H9 (cell line): ENCODE measurements at regions not wholly inside any gene's neighbourhood (a gene's known extent, or its start where the extent isn't known, plus 50 kb on each side); places are given as distances from the start of the nearest gene placed in this dataset.

Experiments used
- DNase-seq: peaks from one replicate; pipeline ENCODE4 v3.0.0-alpha.2; 2017
- H2AFZ ChIP-seq: one replicate; pipeline ENCODE4 v1.6.1; 2013; ENCODE audit warnings: mild to moderate bottlenecking, low read length, control low read depth, moderate library complexity
- H2AK5ac ChIP-seq: 2 replicates; pipeline ENCODE4 v1.6.1; 2013; ENCODE audit warnings: low read length, control low read depth, mixed read lengths; ENCODE audit not compliant: insufficient read length
- H2BK120ac ChIP-seq: one replicate; pipeline ENCODE4 v1.6.1; 2013; ENCODE audit warnings: low read depth, mild to moderate bottlenecking, low read length, control low read depth, inconsistent platforms; ENCODE audit not compliant: poor library complexity, severe bottlenecking
- H2BK12ac ChIP-seq: 2 replicates; pipeline ENCODE4 v1.6.1; 2013; ENCODE audit warnings: low read length, control low read depth, mixed read lengths, low read depth; ENCODE audit not compliant: insufficient read length
- H2BK15ac ChIP-seq: 2 replicates; pipeline ENCODE4 v1.6.1; 2013; ENCODE audit warnings: low read depth, low read length, control low read depth
- H2BK20ac ChIP-seq: one replicate; pipeline ENCODE4 v1.6.1; 2013; ENCODE audit warnings: low read depth, mild to moderate bottlenecking, low read length, control low read depth, inconsistent platforms; ENCODE audit not compliant: poor library complexity, severe bottlenecking
- H2BK5ac ChIP-seq: 2 replicates; pipeline ENCODE4 v1.6.1; 2013; ENCODE audit warnings: low read length, control low read depth, mixed read lengths; ENCODE audit not compliant: insufficient read length
- H3K14ac ChIP-seq: 2 replicates; pipeline ENCODE4 v1.6.1; 2013; ENCODE audit warnings: low read length, control low read depth; ENCODE audit not compliant: insufficient read depth
- H3K18ac ChIP-seq: 2 replicates; pipeline ENCODE4 v1.6.1; 2013; ENCODE audit warnings: low read depth, mild to moderate bottlenecking, mixed read lengths, low read length, control low read depth; ENCODE audit not compliant: insufficient read length
- H3K23ac ChIP-seq: 2 replicates; pipeline ENCODE4 v1.6.1; 2013; ENCODE audit warnings: low read length, control low read depth, mixed read lengths, low read depth; ENCODE audit not compliant: insufficient read length
- H3K23me2 ChIP-seq: 2 replicates; pipeline ENCODE4 v1.6.1; 2013; ENCODE audit warnings: low read depth, mild to moderate bottlenecking, mixed read lengths, low read length, control low read depth; ENCODE audit not compliant: insufficient read length, poor library complexity, severe bottlenecking
- H3K27ac ChIP-seq: 2 replicates; pipeline ENCODE4 v1.5.1; 2013; ENCODE audit warnings: low read length, control low read depth, mixed read lengths, low read depth; ENCODE audit not compliant: insufficient read length
- H3K27me3 ChIP-seq: 2 replicates; pipeline ENCODE4 v1.6.1; 2013; ENCODE audit warnings: low read length, control low read depth, inconsistent platforms; ENCODE audit not compliant: insufficient read depth
- H3K4ac ChIP-seq: 2 replicates; pipeline ENCODE4 v1.6.1; 2013; ENCODE audit warnings: low read depth, mild to moderate bottlenecking, control low read depth, inconsistent platforms, low read length, moderate library complexity
- H3K4me1 ChIP-seq: 2 replicates; pipeline ENCODE4 v1.6.1; 2013; ENCODE audit warnings: low read length, control low read depth, inconsistent platforms; ENCODE audit not compliant: insufficient read depth
- H3K4me2 ChIP-seq: 2 replicates; pipeline ENCODE4 v1.6.1; 2013; ENCODE audit warnings: low read length, control low read depth, mixed read lengths; ENCODE audit not compliant: insufficient read length, insufficient read depth
- H3K56ac ChIP-seq: 2 replicates; pipeline ENCODE4 v1.6.1; 2013; ENCODE audit warnings: low read depth, mild to moderate bottlenecking, mixed read lengths, low read length, control low read depth; ENCODE audit not compliant: insufficient read length
- H3K79me1 ChIP-seq: 2 replicates; pipeline ENCODE4 v1.6.1; 2013; ENCODE audit warnings: low read depth, mild to moderate bottlenecking, moderate library complexity, low read length, control low read depth, inconsistent platforms; ENCODE audit not compliant: insufficient read depth, poor library complexity, severe bottlenecking
- H3K79me2 ChIP-seq: 2 replicates; pipeline ENCODE4 v1.6.1; 2013; ENCODE audit warnings: low read length, control low read depth, inconsistent platforms; ENCODE audit not compliant: insufficient read depth
- H3K9ac ChIP-seq: 2 replicates; pipeline ENCODE4 v1.6.1; 2013; ENCODE audit warnings: low read length, control low read depth, mixed read lengths; ENCODE audit not compliant: insufficient read length; ENCODE audit errors: extremely low read depth
- H3K9me3 ChIP-seq: one replicate; pipeline ENCODE4 v1.6.1; 2013; ENCODE audit warnings: low read depth, low read length, inconsistent platforms; ENCODE audit not compliant: control insufficient read depth
- H3T11ph ChIP-seq: one replicate; pipeline ENCODE4 v1.6.1; 2013; ENCODE audit warnings: mild to moderate bottlenecking, low read length, control low read depth, inconsistent platforms
- H4K20me1 ChIP-seq: one replicate; pipeline ENCODE4 v1.6.1; 2013; ENCODE audit not compliant: control insufficient read depth, insufficient read length, insufficient read depth
- H4K5ac ChIP-seq: 2 replicates; pipeline ENCODE4 v1.6.1; 2013; ENCODE audit warnings: low read depth, mild to moderate bottlenecking, mixed read lengths, low read length, control low read depth; ENCODE audit not compliant: insufficient read length
- H4K8ac ChIP-seq: replicated peaks from 2 replicates; pipeline ENCODE4 v1.6.1; 2013; ENCODE audit warnings: low read length, control low read depth, mixed read lengths, low read depth; ENCODE audit not compliant: insufficient read length
- H4K91ac ChIP-seq: 2 replicates; pipeline ENCODE4 v1.6.1; 2013; ENCODE audit warnings: low read depth, mild to moderate bottlenecking, moderate library complexity, mixed read lengths, low read length, control low read depth; ENCODE audit not compliant: insufficient read length
- H3K27ac Mint-ChIP-seq, 3 experiments: 2 replicates in 2 of 3; 3 replicates in 1 of 3; pipeline ENCODE4 v1.8.0; 2020 to 2021; ENCODE audit warnings: mixed read lengths in 3 of 3, mild to moderate bottlenecking in 1 of 3, moderate library complexity in 1 of 3
- H3K27me3 Mint-ChIP-seq: 2 replicates; pipeline ENCODE4 v1.8.0; 2021; ENCODE audit warnings: low read depth, mild to moderate bottlenecking, moderate library complexity, mixed read lengths
- H3K36me3 Mint-ChIP-seq, 3 experiments: 2 replicates in 2 of 3; 3 replicates in 1 of 3; pipeline ENCODE4 v1.8.0; 2020 to 2021; ENCODE audit warnings: low read depth in 3 of 3, mixed read lengths in 3 of 3; ENCODE audit not compliant: insufficient read depth in 1 of 3
- H3K4me1 Mint-ChIP-seq, 2 experiments: 2 replicates each; pipeline ENCODE4 v1.8.0; 2020; ENCODE audit warnings: mixed read lengths in 2 of 2
- H3K4me3 Mint-ChIP-seq, 2 experiments: 2 replicates in 1 of 2; 3 replicates in 1 of 2; pipeline ENCODE4 v1.8.0; 2020 to 2021; ENCODE audit warnings: mild to moderate bottlenecking in 2 of 2, mixed read lengths in 2 of 2, moderate library complexity in 1 of 2
- H3K9me3 Mint-ChIP-seq, 2 experiments: 2 replicates in 1 of 2; 3 replicates in 1 of 2; pipeline ENCODE4 v1.8.0; 2020; ENCODE audit warnings: mild to moderate bottlenecking in 2 of 2, mixed read lengths in 2 of 2, moderate library complexity in 1 of 2
- TF ChIP-seq, protein P1 (sequence below): fragments of 200-600 bp; sonication (generic); conservative IDR thresholded peaks from 3 replicates; pipeline ENCODE4 v1.8.0; 2021; ENCODE audit warnings: antibody characterized with exemption, mild to moderate bottlenecking

DNA sequence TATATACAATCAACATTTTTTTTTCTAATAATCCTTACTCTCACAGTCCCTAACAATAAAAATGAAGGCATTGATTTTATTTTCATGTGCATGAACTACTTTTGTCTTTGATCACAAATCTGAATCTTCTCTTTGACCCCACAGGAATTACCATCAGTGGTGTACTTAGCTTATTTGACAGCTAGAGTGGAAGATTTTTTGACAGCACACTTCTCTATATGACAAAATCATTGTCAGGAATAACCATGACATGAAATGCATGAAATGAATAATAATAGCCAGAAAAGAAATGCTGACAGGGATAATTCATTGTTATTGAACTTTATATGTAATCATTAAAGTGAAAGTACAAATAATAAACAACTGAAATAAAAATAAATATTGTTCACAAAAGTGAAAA lies 604.2 kb downstream of the EPHA5 start:
- no peak overlapping the region for H4K8ac ChIP-seq
- no peaks in the 10 kb centered on the region for H3K9me3 ChIP-seq
- no peaks in the 10 kb centered on the region for H4K20me1 ChIP-seq
- H3T11ph ChIP-seq, result no peak overlapping the region
- H3K4me1 ChIP-seq, result no peaks in the 10 kb centered on the region
- no peak overlapping the region for H2BK5ac ChIP-seq
- Mint-ChIP-seq H3K4me1 (no peaks in the 10 kb centered on the region), H3K27ac (no peak overlapping the region), H3K9me3 (no peaks in the 10 kb centered on the region), H3K27me3 (no peaks in the 10 kb centered on the region), H3K4me3 (no peak overlapping the region), H3K36me3 (no peaks in the 10 kb centered on the region)
- H2AFZ ChIP-seq, result no peak overlapping the region
- H3K79me2 ChIP-seq, result no peaks in the 10 kb centered on the region
- no peaks in the 10 kb centered on the region for H3K23me2 ChIP-seq
- no peak overlapping the region for H4K91ac ChIP-seq
- no peak overlapping the region for H3K56ac ChIP-seq
- no peak overlapping the region for H3K4me2 ChIP-seq
- H3K18ac ChIP-seq, result no peak overlapping the region
- H4K5ac ChIP-seq, result no peak overlapping the region
- no peak overlapping the region for H3K14ac ChIP-seq
- no peak overlapping the region for H2BK15ac ChIP-seq
- no peak for DNase-seq
- no peak overlapping the region for H2AK5ac ChIP-seq
- no peak overlapping the region for H2BK12ac ChIP-seq
- H3K9ac ChIP-seq, result no peak overlapping the region
- no peaks in the 10 kb centered on the region for H3K27me3 ChIP-seq
- TF ChIP-seq, protein P1, sequence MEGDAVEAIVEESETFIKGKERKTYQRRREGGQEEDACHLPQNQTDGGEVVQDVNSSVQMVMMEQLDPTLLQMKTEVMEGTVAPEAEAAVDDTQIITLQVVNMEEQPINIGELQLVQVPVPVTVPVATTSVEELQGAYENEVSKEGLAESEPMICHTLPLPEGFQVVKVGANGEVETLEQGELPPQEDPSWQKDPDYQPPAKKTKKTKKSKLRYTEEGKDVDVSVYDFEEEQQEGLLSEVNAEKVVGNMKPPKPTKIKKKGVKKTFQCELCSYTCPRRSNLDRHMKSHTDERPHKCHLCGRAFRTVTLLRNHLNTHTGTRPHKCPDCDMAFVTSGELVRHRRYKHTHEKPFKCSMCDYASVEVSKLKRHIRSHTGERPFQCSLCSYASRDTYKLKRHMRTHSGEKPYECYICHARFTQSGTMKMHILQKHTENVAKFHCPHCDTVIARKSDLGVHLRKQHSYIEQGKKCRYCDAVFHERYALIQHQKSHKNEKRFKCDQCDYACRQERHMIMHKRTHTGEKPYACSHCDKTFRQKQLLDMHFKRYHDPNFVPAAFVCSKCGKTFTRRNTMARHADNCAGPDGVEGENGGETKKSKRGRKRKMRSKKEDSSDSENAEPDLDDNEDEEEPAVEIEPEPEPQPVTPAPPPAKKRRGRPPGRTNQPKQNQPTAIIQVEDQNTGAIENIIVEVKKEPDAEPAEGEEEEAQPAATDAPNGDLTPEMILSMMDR, result no peak
- no peaks in the 10 kb centered on the region for H3K79me1 ChIP-seq
- no peak overlapping the region for H2BK120ac ChIP-seq
- H3K27ac ChIP-seq, result no peak overlapping the region
- no peak overlapping the region for H2BK20ac ChIP-seq
- H3K4ac ChIP-seq, result no peak overlapping the region
- H3K23ac ChIP-seq, result no peak overlapping the region
